Liver (tissue), 8 donors: ENCODE measurements at regions not wholly inside any gene's neighbourhood (a gene's known extent, or its start where the extent isn't known, plus 50 kb on each side); places are given as distances from the start of the nearest gene placed in this dataset.

Experiments
- DNase-seq: peaks from one replicate; pipeline ENCODE4 v3.0.0-alpha.2; 2017; ENCODE audit warnings: low spot score
- H3K27ac ChIP-seq, 2 donors: one replicate each; pipeline ENCODE4 v1.7.0; 2013; ENCODE audit warnings: inconsistent platforms in 2 of 2, low read length in 2 of 2, control low read depth in 1 of 2, low read depth in 1 of 2, mild to moderate bottlenecking in 1 of 2
- H3K27me3 ChIP-seq, 4 donors: one replicate each; pipeline versions ENCODE4 v1.6.1 to v1.7.0; 2013; ENCODE audit warnings: low read length in 3 of 4, inconsistent platforms in 1 of 4, mild to moderate bottlenecking in 1 of 4, moderate library complexity in 1 of 4; ENCODE audit not compliant: control insufficient read depth in 4 of 4, insufficient read depth in 4 of 4
- H3K36me3 ChIP-seq, 4 donors: one replicate each; pipeline versions ENCODE4 v1.6.1 to v1.7.0; 2013; ENCODE audit warnings: low read length in 3 of 4, mild to moderate bottlenecking in 3 of 4, low read depth in 1 of 4, moderate library complexity in 1 of 4; ENCODE audit not compliant: control insufficient read depth in 4 of 4, insufficient read depth in 3 of 4
- H3K4me1 ChIP-seq, 4 donors: one replicate each; pipeline versions ENCODE4 v1.6.1 to v1.7.0; 2013; ENCODE audit warnings: low read length in 3 of 4, mild to moderate bottlenecking in 3 of 4, moderate library complexity in 1 of 4; ENCODE audit not compliant: control insufficient read depth in 4 of 4, insufficient read depth in 4 of 4
- H3K4me3 ChIP-seq, 3 donors: one replicate each; pipeline versions ENCODE4 v1.6.1 to v1.7.0; 2013; ENCODE audit warnings: low read length in 3 of 3, control low read depth in 1 of 3, low read depth in 1 of 3, mild to moderate bottlenecking in 1 of 3
- H3K9ac ChIP-seq, 2 donors: one replicate each; pipeline ENCODE4 v1.7.0; 2013; ENCODE audit warnings: low read length in 2 of 2, mild to moderate bottlenecking in 2 of 2, moderate library complexity in 2 of 2, control low read depth in 1 of 2, low read depth in 1 of 2
- H3K9me3 ChIP-seq, 4 donors: one replicate each; pipeline versions ENCODE4 v1.6.1 to v1.7.0; 2013; ENCODE audit warnings: low read length in 3 of 4; ENCODE audit not compliant: control insufficient read depth in 4 of 4
- EGR1 ChIP-seq, 2 donors: IDR thresholded peaks; 2 replicates each; pipeline ENCODE4 v1.6.1; 2016 to 2018; ENCODE audit warnings: antibody characterized with exemption in 2 of 2, low read depth in 2 of 2
- FOXA1 ChIP-seq: IDR thresholded peaks from 2 replicates; pipeline ENCODE4 v1.6.1; 2016; ENCODE audit warnings: antibody characterized with exemption
- FOXA2 ChIP-seq: IDR thresholded peaks from 2 replicates; pipeline ENCODE4 v1.6.1; 2016; ENCODE audit warnings: antibody characterized with exemption
- GABPA ChIP-seq, 2 donors: IDR thresholded peaks in 1 of 2; conservative IDR thresholded peaks in 1 of 2; 2 replicates each; pipeline ENCODE4 v1.6.1; 2016; ENCODE audit warnings: antibody characterized with exemption in 2 of 2, mild to moderate bottlenecking in 1 of 2, moderate library complexity in 1 of 2
- HNF4A ChIP-seq, 2 donors: conservative IDR thresholded peaks; 2 replicates each; pipeline ENCODE4 v1.6.1; 2016; ENCODE audit warnings: antibody characterized with exemption in 2 of 2, mild to moderate bottlenecking in 2 of 2
- HNF4G ChIP-seq: IDR thresholded peaks from 2 replicates; pipeline ENCODE4 v1.6.1; 2016; ENCODE audit warnings: antibody characterized with exemption
- JUND ChIP-seq, 2 donors: IDR thresholded peaks; 2 replicates each; pipeline ENCODE4 v1.6.1; 2016; ENCODE audit warnings: antibody characterized with exemption in 2 of 2
- NR2F2 ChIP-seq: IDR thresholded peaks from 2 replicates; pipeline ENCODE4 v1.6.1; 2016; ENCODE audit warnings: antibody characterized with exemption
- RAD21 ChIP-seq, 2 donors: IDR thresholded peaks; 2 replicates each; pipeline ENCODE4 v1.6.1; 2016; ENCODE audit warnings: antibody characterized with exemption in 2 of 2, mild to moderate bottlenecking in 2 of 2
- RXRA ChIP-seq, 2 donors: IDR thresholded peaks; 2 replicates each; pipeline ENCODE4 v1.6.1; 2017 to 2018; ENCODE audit warnings: antibody characterized with exemption in 2 of 2, mild to moderate bottlenecking in 1 of 2
- SP1 ChIP-seq: IDR thresholded peaks from 2 replicates; pipeline ENCODE4 v1.6.1; 2018; ENCODE audit warnings: antibody characterized with exemption, mild to moderate bottlenecking
- TAF1 ChIP-seq: conservative IDR thresholded peaks from 2 replicates; pipeline ENCODE4 v1.6.1; 2016; ENCODE audit warnings: antibody characterized with exemption, mild to moderate bottlenecking
- YY1 ChIP-seq: IDR thresholded peaks from 2 replicates; pipeline ENCODE4 v1.6.1; 2016; ENCODE audit warnings: antibody characterized with exemption, mild to moderate bottlenecking
- WGBS: extraction: QIAGEN DNeasy Blood & Tissue Kit; methylation state at CpG from one replicate; pipeline ENCODE4 v1.1.7; 2013; 5-methylcytosine and 5-hydroxymethylcytosine counted together
- TF ChIP-seq, protein P1 (sequence below): fragments of 150-350 bp; IDR thresholded peaks from 2 replicates; pipeline ENCODE4 v1.5.1; 2017; ENCODE audit warnings: improper control_type of control experiment, low read depth, low read length; ENCODE audit not compliant: missing input control
- TF ChIP-seq, protein P2 (sequence below): IDR thresholded peaks from 2 replicates; pipeline ENCODE4 v1.6.1; 2016; ENCODE audit warnings: antibody characterized with exemption
- TF ChIP-seq, protein P3 (sequence below): IDR thresholded peaks from 2 replicates; pipeline ENCODE4 v1.6.1; 2016; ENCODE audit warnings: antibody characterized with exemption, mild to moderate bottlenecking
- TF ChIP-seq, protein P4 (sequence below): IDR thresholded peaks from 2 replicates; pipeline ENCODE4 v1.6.1; 2016; ENCODE audit warnings: antibody characterized with exemption
- donor health status: healthy.
- donor health status: healthy.
- donor health status: healthy.
- donor health status: healthy.
- donor health status: healthy.

DNA sequence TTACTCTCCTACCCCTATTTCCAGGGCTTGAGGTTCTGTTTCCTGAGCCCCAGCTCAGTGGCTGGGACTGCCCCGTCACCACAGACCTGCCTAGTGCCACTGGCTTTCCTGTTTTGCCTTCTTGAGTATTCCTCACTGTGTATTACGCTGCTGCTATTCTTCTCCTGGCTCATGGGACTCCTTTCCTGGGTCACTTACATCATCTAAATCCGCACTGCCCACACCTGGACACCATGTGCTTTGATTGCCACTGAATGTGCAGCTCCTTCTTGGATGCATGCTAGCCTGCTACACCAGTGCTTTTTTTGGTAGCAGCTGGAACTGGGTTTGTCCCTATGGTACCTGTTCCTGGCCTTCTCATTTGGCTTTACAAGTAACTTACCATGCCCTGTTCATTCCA is 96.6 kb upstream of the PTPRM start (continued):
- TF ChIP-seq, protein P1, sequence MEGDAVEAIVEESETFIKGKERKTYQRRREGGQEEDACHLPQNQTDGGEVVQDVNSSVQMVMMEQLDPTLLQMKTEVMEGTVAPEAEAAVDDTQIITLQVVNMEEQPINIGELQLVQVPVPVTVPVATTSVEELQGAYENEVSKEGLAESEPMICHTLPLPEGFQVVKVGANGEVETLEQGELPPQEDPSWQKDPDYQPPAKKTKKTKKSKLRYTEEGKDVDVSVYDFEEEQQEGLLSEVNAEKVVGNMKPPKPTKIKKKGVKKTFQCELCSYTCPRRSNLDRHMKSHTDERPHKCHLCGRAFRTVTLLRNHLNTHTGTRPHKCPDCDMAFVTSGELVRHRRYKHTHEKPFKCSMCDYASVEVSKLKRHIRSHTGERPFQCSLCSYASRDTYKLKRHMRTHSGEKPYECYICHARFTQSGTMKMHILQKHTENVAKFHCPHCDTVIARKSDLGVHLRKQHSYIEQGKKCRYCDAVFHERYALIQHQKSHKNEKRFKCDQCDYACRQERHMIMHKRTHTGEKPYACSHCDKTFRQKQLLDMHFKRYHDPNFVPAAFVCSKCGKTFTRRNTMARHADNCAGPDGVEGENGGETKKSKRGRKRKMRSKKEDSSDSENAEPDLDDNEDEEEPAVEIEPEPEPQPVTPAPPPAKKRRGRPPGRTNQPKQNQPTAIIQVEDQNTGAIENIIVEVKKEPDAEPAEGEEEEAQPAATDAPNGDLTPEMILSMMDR, result no peak
- no peak for TF ChIP-seq HNF4G
- no peak for TF ChIP-seq FOXA2
- TF ChIP-seq, protein P2, sequence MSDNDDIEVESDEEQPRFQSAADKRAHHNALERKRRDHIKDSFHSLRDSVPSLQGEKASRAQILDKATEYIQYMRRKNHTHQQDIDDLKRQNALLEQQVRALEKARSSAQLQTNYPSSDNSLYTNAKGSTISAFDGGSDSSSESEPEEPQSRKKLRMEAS, result no peak
- TF ChIP-seq RXRA (IDR thresholded peaks at IDR 0.05), result no peak
- TF ChIP-seq GABPA (IDR thresholded peaks at IDR 0.05 in 1 of 2, conservative IDR thresholded peaks at IDR 0.05 in 1 of 2), result no peak
- TF ChIP-seq HNF4A (conservative IDR thresholded peaks at IDR 0.05), result no peak

DNA sequence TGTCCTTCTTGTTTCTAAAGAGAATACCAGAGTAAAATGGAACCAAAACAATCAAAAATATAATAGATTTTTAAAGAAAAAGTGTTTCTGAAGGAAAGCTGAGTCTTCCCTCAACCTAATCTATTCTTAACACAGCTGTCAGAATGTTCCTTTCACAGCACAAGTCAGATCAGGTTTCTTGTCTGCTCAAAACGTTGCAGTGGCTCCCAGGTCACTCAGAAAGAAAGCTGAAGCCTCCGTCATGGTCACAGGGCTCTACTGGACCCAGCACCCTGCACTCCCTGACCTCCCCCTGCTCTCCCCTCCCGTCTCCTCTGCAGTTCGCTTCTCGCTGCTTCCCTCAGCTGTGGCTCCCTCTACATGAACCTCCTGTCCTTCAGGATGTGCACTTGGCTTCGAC is 90.7 kb upstream of the PTPRM start:
- Histone ChIP-seq H3K9ac (no peak overlapping the region), H3K27me3 (peaks cover 0 to 2% (median 0%) of the 10 kb centered on the region in 4 donors), H3K27ac (no peak overlapping the region), H3K4me3 (no peak overlapping the region), H3K9me3 (no peaks in the 10 kb centered on the region), H3K4me1 (no peaks in the 10 kb centered on the region), H3K36me3 (no peaks in the 10 kb centered on the region)
- TF ChIP-seq JUND (IDR thresholded peaks at IDR 0.05) (no peak), SP1 (no peak), RXRA (IDR thresholded peaks at IDR 0.05) (no peak), FOXA1 (no peak), HNF4G (no peak), GABPA (IDR thresholded peaks at IDR 0.05 in 1 of 2, conservative IDR thresholded peaks at IDR 0.05 in 1 of 2) (no peak), HNF4A (conservative IDR thresholded peaks at IDR 0.05) (no peak), FOXA2 (no peak), EGR1 (IDR thresholded peaks at IDR 0.05; ENCODE audit: low read depth in 2 of 2) (no peak), YY1 (no peak), RAD21 (IDR thresholded peaks at IDR 0.05) (no peak), NR2F2 (no peak), TAF1 (no peak)
- TF ChIP-seq, protein P1, result no peak
- TF ChIP-seq, protein P3, sequence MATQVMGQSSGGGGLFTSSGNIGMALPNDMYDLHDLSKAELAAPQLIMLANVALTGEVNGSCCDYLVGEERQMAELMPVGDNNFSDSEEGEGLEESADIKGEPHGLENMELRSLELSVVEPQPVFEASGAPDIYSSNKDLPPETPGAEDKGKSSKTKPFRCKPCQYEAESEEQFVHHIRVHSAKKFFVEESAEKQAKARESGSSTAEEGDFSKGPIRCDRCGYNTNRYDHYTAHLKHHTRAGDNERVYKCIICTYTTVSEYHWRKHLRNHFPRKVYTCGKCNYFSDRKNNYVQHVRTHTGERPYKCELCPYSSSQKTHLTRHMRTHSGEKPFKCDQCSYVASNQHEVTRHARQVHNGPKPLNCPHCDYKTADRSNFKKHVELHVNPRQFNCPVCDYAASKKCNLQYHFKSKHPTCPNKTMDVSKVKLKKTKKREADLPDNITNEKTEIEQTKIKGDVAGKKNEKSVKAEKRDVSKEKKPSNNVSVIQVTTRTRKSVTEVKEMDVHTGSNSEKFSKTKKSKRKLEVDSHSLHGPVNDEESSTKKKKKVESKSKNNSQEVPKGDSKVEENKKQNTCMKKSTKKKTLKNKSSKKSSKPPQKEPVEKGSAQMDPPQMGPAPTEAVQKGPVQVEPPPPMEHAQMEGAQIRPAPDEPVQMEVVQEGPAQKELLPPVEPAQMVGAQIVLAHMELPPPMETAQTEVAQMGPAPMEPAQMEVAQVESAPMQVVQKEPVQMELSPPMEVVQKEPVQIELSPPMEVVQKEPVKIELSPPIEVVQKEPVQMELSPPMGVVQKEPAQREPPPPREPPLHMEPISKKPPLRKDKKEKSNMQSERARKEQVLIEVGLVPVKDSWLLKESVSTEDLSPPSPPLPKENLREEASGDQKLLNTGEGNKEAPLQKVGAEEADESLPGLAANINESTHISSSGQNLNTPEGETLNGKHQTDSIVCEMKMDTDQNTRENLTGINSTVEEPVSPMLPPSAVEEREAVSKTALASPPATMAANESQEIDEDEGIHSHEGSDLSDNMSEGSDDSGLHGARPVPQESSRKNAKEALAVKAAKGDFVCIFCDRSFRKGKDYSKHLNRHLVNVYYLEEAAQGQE, result no peak
- TF ChIP-seq, protein P4, sequence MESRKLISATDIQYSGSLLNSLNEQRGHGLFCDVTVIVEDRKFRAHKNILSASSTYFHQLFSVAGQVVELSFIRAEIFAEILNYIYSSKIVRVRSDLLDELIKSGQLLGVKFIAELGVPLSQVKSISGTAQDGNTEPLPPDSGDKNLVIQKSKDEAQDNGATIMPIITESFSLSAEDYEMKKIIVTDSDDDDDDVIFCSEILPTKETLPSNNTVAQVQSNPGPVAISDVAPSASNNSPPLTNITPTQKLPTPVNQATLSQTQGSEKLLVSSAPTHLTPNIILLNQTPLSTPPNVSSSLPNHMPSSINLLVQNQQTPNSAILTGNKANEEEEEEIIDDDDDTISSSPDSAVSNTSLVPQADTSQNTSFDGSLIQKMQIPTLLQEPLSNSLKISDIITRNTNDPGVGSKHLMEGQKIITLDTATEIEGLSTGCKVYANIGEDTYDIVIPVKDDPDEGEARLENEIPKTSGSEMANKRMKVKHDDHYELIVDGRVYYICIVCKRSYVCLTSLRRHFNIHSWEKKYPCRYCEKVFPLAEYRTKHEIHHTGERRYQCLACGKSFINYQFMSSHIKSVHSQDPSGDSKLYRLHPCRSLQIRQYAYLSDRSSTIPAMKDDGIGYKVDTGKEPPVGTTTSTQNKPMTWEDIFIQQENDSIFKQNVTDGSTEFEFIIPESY, result no peak
- TF ChIP-seq, protein P2, result no peak
- DNase-seq, result no peak
- WGBS, result 72% methylated on average over 6 of the region's 6 CpGs
